SW480 (cell line): ENCODE measurements at regions not wholly inside any gene's neighbourhood (a gene's known extent, or its start where the extent isn't known, plus 50 kb on each side); places are given as distances from the start of the nearest gene placed in this dataset.
A peak's percentile ranks its signal among the peaks of the same experiment; 100 is the strongest.

ENCODE experiments used
- DNase-seq: peaks from one replicate; pipeline ENCODE4 v3.0.0-alpha.2; 2016; ENCODE audit warnings: low spot score

DNA sequence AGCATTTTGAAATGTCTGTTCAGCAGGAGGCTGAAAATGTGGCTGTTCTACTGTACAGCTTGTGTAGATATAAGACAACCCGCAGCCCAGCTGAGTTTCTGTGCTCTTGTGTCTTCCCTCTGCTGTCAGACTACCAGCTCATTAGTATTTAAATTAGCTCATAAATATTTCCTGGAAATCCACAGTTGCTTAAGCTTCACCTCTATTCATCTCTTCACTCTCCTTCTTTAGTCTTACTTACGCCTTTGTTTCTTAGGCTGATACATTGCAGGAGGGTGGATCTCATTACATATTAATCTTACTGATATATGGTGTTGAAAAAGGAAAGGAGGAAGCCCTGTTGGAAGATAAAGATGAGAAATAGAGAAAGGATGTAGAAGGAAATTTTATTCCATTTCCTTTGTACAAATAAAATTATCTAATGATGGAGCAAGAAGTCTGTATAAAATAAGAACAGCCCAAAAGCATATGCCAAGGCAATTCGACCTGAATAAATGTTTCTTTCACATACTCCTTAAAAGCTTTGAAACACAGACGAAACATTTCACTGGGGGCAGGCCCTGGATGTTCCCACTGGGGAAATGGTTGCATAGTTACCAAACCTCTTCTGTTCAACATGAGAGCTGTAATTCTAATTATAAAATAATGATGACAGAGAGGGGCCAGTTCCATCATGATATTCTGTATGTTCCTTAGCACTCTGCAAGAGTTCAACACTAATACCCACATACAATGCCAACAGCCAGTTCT lies 111.8 kb upstream of the APC start:
- DNase-seq: no peak

DNA sequence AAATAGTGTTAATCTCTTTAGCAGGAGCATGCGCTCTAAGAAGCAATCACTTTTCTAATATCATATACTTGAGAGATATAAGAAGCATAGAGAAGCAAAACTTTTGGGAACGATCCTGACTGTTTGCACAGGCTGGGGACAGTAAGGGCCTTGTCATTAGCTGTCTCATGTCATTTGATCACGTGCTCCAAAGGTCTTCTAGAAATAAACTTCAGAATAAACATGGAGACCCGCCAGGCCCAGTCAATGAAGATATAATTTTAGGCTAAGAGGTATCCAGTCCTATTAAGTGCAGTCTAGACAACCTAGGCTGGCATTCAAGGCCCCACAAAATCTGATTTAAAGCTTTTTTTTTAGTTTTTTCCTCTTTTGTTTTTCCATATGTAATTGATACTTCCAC lies 111.0 kb upstream of the APC start:
- no peak for DNase-seq

DNA sequence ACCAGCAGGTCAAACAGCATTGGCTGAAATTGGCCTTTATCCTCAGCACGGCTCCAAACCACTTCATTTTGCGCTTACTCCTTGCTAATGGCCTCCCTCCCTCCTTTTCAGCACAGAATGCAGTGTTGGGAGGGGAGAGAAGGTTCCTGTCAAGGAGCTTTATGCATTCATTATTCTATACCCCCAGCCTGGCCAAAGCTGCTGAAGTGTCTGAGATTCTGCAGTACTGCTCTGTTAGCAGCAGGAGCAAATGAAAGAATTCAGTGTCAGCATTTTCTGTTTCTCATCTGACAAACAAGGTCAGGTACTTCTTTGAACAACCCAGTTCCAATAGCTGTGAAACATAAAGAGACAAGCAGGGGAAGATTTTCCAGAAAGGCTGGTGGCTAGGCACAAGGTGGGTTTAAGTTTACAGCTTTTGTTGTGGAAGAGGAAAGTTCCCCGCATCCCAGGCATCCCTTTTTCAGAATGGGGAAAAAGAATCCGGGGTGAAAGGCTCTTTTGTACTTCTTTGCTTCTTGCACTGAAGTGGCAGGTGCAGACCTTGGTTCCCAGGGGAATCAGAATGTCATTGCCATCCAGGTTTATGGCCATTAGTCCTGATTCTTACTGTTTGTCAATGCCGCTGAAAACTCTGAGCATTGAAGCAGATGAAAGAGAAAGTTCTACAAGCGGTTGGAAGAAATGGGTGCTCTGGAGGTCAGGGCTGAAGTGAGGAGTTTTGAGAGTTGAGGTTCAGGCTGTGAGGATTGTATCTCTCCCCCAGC lies 109.3 kb upstream of the APC start:
- no peak for DNase-seq

DNA sequence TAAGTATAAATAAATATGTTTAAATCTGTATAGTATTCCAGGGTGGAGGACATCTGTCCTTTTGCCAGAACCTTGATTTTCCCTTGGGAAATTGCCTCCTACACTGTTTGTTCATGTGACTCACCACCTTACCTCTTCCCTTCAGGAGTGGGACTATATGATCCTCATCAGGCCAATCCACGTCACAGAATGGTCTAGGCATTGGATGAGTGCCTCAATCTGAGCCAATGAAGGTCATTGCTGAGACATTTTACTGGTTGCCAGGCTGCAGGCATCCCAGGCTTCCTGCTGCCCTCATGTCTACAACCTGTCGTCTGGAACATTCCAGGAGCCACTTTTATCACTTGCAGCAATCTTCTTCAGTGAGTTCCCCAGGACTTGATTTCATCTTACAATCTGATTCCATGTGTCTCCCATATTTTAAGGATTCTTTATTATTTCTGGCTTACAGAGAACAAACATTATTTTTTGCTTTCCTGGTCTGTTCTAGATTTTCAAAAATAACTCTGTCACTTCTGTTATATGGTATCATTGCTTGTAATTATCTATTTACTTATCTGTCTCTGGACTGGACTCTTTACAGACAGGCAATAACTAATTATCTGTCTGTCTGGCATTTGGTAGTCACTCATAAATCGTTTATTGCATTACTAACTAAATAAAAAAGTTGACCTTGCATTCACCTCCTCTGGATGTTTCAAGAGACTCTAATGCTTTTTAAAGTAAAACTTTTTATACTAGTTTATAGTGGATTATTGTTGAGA lies 107.3 kb upstream of the APC start:
- no peak for DNase-seq

DNA sequence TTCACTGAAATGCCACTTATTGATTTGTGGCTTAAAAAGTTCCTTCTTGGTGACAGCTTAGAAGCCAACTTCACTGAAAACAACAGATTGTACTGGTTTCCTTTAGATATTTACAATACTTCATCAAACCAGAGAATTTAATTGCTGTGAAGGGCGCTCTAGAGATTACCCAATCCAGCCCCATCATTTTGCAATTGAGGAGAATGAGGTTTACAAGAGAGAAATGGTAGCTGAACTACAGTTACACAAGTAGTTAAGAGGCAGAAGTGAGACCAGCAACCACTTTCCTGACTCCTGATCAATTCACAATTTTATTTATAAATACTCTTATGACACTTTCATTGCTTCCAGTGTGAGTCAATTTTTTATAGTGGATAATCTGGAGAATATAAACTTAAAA lies 103.5 kb upstream of the APC start:
- DNase-seq: no peak

DNA sequence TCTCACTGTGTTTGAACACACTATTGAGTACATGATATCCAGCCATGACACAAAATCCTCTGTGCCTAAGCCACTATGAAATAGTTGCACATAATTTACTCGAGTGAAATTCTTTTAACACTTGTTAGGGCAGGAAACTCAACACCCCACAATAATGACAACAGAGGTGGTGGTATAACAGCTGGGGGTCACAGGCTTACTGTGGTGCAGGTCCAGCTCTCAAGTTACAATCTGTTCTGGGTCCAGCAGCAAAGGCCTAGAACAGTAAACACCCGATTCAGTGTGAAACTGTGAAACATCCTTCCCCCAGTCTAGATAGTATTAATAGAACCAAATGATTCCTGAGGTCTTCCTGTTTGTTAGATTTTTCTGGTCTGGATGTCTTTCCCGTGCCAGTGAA lies 102.9 kb upstream of the APC start:
- DNase-seq: no peak

DNA sequence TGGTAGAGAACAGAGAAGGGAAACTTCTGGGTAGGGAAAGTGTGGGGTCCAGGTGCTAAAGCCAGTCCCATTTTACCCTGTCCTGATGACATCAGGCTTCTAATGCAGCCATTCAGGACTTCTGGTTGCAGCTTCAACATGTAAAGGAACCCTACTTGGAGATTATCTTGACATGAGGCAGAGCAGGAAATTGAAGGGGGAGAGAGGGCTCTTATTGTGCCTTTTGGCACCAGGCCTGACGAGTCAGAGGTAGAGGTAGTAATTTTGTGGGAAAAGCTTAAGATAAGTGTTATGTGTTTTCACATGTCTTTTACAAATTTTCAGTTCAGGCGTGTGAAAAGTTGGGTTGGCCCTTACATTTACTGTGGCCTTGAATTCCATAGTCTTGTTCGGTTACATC lies 102.4 kb upstream of the APC start:
- no peak for DNase-seq

DNA sequence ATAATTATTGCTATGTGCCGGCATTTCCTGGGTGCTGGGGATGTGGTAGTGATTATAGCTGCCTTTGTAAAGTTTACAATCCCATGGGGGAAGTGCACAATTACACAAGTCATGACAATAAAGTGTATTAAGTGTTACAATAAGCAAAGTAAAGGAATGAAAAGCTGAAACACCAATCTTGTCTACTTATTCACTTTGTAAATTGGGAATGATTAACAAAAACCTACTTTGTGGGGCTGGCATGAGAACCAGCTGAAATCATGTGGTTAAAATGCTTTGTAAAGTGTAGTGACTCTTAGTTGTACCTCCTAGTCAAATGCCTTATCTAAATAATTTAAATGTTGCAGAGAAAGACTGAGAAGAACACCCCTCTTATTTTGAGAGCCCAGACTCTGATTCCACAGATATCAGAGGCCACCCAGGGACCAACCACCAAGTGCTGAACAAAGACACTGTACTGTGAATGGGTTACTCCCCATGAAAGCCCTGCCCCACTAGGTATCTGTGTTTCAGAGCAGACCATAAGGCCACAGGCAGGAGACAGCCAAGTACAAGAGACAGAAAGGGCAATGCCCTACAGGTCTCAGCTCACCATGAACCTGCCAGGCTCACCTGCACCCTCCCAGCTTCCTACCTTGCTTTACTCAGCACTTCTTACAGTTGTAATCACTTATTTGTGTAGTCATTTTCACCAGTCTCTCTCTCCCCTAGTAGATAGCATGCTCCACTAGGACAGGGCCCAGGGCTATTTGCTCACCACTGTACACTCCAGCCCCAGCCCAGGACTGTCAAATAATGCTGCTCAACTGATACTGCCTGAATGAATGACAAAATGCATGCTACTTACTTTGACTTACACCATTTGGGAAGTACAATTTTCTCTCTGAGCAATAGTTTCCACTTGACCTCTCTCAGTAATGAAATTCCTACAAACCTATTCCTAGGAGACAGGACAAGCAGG lies 101.6 kb upstream of the APC start:
- no peak for DNase-seq

DNA sequence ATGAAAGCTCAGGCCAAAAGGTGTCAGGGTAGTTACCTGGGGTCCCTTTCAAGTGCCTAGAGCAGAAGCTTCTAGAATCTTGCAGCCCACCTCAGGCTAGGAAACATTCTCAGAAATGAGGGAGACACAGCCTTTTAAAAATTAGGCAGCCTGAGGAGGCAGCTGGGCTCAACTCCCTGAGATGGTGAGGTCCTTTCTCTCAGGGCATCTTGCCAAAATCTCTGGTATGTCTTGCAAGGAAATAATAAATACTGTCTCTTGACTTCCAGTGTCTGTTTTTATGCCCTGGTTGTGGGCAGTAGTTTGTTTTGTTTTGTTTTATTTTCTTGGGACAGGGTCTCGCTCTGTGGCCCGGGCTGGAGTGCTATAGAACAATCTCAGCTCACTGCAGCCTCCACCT lies 100.9 kb upstream of the APC start:
- no peak for DNase-seq

DNA sequence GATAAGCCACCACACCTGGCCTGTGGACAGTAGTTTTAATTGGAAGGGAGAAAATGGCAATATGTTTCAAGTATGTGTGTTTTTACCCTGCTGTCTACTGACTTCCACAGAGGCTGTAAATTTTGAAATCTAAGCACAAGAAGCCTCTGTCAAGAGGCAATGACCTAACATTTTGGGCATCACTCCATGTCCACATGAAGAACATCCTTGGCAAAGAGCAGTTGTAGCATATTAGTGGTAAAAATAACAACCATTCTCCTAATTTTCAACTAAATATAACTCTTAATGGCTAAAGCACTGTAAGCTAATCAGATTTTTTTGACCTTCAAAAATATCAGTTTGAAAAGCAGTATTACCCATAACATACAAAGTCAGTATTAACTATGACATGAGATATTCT lies 100.3 kb upstream of the APC start:
- no peak for DNase-seq

DNA sequence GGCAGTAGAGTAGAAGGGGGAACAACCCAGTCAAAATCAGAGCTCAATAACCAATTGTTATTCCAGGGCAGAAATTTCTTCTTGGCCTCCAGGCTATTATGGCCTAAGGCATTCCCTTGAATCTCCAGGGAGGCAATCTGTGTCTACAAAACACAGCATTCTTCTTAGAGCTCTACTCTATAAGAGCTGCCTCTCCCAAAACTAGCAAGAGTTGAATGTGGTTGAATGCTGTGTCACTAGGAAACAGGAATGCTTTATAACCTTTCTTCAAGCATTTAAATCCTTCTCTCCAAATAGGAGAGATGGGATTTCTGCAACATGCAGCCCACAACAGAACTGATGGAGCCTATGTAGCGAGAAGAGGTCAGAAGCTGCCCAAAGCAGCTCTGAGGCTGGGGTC lies 97.1 kb upstream of the APC start:
- DNase-seq: no peak

DNA sequence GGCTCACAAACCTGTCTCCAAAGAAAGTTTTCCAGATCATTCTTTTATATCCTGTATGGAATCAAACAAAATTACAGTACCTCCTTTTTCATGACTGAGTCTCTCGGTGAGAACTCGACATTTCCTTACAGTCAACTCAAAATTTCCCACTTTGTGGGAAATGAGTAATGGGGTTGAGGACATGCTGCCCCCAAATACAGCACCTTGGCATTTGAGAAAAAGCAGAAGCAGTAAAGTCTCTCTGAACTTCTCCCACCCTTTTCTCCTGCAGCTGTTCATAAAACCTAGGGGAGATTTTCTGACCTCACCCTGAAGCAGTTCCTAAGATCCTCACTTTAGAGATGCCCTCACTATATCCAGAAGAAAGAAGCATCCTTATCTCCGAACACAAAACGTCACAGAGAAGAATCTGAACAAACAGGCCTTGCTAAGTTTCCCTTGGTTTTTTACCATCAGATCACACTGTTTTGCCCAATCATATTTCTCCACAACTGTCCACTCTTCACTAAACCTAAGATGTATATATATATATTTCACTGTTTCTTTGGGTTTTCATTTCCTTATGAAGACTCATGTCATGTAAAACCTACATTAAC lies 96.1 kb upstream of the APC start:
- DNase-seq: no peak

DNA sequence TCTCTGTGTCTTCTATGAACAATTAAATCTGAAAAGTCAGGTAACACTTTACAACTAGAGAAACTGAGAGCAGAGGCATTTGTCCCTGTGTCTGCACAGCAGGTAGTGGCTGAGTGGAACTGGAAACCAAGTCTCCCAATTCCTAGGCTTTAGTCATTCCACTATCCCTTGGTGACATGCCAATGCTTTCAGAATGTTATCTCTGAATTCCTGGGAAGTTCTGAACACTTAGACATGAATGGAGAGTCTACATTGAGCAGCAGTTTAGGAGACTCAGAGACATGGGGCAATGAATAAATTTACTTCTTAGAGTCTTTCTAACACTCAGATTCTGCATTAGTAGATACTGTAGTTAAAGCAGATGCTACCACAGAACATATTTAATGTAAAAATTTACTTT lies 94.8 kb upstream of the APC start:
- DNase-seq: no peak

DNA sequence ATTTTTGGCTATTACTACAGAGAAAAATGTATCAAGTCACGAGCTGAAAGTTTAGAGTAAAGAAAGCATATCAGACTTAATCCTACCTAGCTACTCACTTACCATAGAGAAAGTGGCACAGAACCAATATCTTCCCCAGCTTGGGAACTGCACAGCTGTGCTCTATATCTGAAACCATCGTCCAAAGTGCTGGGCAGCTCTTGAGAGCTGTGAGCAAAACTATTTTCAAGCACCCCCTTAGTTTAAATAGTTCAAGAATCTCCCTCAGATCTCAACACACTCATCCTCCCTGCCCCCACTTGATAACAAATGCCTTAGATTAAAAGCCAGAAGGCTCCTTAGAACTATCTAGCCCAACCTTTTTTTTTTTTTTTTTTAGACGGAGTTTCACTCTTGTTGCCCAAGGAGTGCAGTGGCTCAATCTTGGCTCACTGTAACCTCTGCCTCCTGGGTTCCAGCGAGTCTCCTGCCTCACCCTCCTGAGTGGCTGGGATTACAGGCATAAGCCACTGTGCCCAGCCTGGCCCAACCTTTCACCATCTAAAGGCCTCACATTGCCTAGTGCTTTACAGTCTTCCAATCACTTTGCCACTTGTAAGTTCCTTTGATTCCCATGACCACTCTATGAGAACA lies 94.2 kb upstream of the APC start:
- no peak for DNase-seq

DNA sequence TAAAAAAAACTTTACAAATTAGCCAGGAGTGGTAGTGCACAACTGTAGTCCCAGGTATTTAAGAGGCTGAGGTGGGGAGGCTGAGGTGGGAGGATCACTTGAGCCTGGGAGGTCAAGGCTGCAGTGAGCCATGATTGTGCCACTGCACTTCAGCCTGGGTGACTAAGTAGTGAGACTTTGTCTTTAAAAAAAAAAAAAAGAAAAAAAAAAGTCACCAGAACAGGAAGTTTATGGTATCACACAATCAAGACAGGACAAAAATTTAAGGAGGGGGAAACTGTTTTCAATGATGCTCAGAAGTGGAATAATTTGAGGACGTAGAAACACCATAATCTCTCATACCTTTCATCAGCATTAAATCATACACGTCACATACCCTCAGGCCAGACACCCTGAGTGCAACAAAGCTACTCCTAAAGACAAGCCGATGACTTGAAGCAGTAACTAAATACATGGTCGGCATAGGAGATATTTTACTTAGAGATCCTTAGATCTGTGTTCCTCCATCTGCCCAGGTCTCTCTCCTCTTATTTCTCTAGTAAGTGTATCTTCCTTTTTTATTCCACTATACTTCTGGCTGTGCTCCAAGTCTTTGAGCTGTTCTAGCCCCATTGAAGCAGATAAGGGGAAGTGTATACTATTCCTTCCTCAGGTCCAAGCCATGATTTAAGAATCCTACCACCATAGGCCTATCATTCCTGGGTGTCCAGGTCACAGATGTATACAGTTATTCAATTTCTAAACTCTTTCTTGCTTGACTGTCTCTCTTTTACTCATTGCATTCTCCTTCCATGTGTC lies 91.3 kb upstream of the APC start:
- DNase-seq: no peak

DNA sequence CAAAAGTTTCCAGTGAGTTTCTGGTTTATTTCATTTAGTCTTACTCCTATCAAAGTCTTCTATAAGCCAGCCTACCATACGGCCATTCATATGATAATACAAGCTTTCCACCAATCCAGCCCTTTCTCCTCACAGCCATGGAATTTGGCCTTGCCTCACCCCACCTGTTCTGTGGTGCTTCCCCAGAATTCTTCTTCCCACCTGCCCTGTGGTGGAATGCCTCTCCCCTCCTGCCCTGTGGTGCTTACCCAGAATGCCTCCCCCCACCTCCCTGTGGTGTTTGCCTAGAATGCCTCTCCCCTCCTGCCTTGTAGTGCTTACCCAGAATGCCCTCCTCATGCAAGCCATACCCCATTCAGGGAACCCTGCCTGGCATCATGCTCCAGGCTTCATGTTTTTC lies 90.3 kb upstream of the APC start:
- peak; percentile 67 for DNase-seq

DNA sequence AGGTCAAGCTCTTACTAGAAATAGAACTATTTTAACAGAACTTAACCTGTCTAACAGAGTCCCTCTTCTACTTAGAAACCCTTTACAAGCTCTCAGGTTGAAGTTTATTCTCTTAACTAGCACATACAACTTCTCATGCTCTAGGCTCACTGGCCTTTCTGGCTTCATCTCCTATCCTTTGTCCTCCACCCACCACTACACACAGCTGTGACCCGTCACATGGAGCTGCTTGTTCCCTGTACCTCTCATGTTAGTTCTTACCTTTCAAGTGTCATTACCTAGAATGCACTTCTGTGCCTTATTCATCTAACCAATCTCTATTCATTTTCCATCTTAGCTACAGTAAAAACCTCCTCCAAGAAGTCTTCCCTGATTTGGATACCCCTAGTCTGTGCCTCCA lies 89.4 kb upstream of the APC start:
- no peak for DNase-seq

DNA sequence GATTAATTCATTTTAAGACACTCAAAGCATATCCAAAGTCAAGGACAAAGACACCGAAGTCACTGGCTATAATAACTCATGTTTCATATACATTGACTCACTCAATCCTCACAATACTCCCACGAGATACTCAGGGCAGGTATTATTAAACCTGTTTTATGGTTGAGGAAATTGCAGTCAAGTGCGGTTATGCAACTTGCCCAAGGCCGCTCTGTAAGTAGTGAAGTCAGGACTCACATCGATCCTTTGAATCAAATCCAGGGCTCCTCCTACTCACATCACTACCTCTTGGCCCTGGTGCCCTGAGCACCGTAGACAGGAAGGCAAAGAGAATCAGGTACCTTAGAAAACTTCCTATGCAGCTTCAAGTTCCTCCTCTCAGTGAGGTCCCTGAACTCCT lies 87.8 kb upstream of the APC start:
- no peak for DNase-seq

DNA sequence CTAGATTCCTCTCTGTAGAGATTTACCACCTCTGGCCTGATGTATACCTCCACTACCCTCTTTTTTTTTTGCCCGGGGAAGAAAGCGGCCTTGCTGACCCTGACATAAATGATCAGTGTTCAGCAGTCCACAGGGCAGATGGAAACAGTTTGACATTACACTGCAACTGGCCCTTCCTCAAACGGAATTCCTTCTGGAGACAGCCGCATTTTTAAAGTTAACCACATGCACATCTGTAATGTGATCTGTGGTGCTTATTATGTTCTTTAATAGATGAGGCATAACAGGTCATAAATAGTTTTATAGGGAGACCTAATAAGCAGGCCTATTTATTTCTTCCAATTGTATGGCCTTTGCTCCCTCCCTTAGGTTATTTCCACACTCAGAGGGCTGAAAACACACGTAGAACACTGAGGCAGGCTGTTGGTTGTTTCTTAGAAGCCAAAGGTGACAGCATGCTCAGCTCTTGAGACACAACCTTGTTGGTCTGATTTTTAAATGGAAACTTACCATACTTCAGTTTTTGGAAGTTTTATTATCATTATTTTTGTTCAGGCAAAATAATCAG lies 84.0 kb upstream of the APC start:
- DNase-seq: no peak

DNA sequence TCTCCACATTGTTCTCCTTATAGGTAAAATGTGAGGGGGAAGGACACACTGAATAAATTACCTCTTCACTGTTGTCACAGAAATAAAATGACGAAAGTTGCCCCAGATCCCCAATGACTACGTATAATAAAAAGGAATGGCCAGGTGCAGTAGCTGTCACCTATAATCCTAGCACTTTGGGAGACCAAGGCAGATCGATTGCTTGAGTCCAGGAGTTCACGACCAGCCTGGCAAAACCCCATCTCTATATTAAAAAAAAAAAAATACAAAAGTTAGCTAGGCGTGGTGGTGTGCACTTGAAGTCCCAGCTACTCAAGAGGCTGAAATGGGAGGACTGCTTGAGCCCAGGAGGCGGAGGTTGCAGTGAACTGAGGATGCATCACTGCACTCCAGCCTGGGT lies 82.2 kb upstream of the APC start:
- DNase-seq: no peak
